Ovary (tissue), 7 donors: ENCODE measurements at regions not wholly inside any gene's neighbourhood (a gene's known extent, or its start where the extent isn't known, plus 50 kb on each side); places are given as distances from the start of the nearest gene placed in this dataset.

Experiments used
- DNase-seq, 5 donors: peaks; one replicate each; pipeline ENCODE4 v3.0.0-alpha.2; 2019 to 2020
- H3K27ac ChIP-seq, 2 donors: fragments of 200-600 bp; one replicate each; pipeline versions ENCODE4 v1.5.1 to v1.8.0; 2019 to 2022
- H3K27me3 ChIP-seq: fragments of 200-600 bp; one replicate; pipeline ENCODE4 v1.8.0; 2022
- H3K36me3 ChIP-seq: fragments of 200-600 bp; sonication (generic); one replicate; pipeline ENCODE4 v1.5.1; 2019
- H3K4me1 ChIP-seq: one replicate; pipeline ENCODE4 v1.8.1; 2013; ENCODE audit warnings: mild to moderate bottlenecking, moderate library complexity; ENCODE audit not compliant: insufficient read depth
- H3K4me3 ChIP-seq: fragments of 200-600 bp; sonication (generic); one replicate; pipeline ENCODE4 v1.5.1; 2017
- H3K9me3 ChIP-seq, 2 donors: fragments of 200-600 bp in 1 of 2; sonication (generic) in 1 of 2; one replicate each; pipeline versions ENCODE4 v1.5.1 to v1.8.1; 2013 to 2019; ENCODE audit warnings: mild to moderate bottlenecking in 1 of 2, moderate library complexity in 1 of 2
- EP300 ChIP-seq: sonication (generic); formaldehyde crosslinking; IDR thresholded peaks from one replicate; pipeline ENCODE4 v1.6.1; 2017; ENCODE audit warnings: antibody characterized with exemption
- POLR2A ChIP-seq: fragments of 450-650 bp; IDR thresholded peaks from one replicate; pipeline ENCODE4 v1.6.1; 2017; ENCODE audit warnings: antibody characterized with exemption, mild to moderate bottlenecking, moderate library complexity
- WGBS, 3 donors: extraction: QIAGEN DNeasy Blood & Tissue Kit in 1 of 3; methylation state at CpG; one replicate each; pipeline versions ENCODE4 v1.1.5 to v1.1.7; 2013 to 2017; 5-methylcytosine and 5-hydroxymethylcytosine counted together
- intact Hi-C, 4 donors: fragments of 100-400 bp; cut with DNase I; formaldehyde crosslinking; loops; one replicate each; pipeline versions ENCODE4 v1.11.0 to v1.15.1; 2022 to 2023
- TF ChIP-seq, protein P1 (sequence below), 3 donors: fragments of 450-650 bp in 2 of 3; fragments of 200-600 bp in 1 of 3; IDR thresholded peaks; one replicate each; pipeline versions ENCODE4 v1.5.1 to v1.8.0; 2016 to 2022; ENCODE audit warnings: antibody characterized with exemption in 3 of 3, mild to moderate bottlenecking in 1 of 3
- donor health status: DM: no; HTN: no; CAD: no; lungs with moderate emphysema.
- donor health status: DM: no; HTN: no; CAD: no.
- donor health status: Bipolar disorder and iron deficiency.
- donor health status: DM: no; HTN: no; CAD: no.
- donor health status: DM: yes; HTN: yes; CAD: no.

DNA sequence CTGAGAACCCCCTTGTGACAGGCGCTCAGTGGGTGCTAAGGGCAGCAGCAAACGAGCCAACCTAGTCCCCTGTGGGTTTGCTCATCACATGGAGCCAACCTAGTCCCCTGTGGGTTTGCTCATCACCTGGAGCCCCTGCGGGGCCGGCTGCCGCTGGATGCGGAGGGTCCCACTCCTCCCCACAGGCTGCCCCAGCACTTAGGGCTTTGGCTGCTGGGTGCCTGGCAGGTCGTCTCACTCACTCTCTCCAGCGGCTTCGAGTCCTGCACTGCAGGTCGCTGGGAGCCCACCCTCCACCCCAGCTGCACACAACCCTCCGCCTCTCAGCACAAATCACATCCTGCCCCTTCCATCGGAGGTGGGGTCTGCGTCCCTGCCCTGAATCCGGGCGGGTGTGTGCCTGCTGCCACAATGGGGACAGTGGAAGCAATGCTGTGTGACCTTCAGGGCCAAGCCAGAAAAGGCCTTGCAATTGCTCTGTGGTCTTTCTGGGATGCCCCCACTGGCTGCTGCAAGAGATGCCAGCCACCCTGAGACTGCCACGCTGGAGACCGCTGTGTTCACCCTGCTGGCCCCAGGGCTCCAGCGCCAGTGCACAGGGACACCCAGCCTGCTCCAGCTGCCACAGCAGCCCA, 248.1 kb upstream of the SALL3 start:
- Histone ChIP-seq H3K27me3 (no peaks in the 10 kb centered on the region), H3K36me3 (no peaks in the 10 kb centered on the region), H3K9me3 (no peaks in the 10 kb centered on the region), H3K4me3 (no peak overlapping the region), H3K27ac (no peak overlapping the region), H3K4me1 (no peaks in the 10 kb centered on the region)
- DNase-seq: no peak
- WGBS, 3 donors: 75 to 83% (median 80%) methylated on average over 15 to 18 of the region's 18 CpGs
- TF ChIP-seq, protein P1, sequence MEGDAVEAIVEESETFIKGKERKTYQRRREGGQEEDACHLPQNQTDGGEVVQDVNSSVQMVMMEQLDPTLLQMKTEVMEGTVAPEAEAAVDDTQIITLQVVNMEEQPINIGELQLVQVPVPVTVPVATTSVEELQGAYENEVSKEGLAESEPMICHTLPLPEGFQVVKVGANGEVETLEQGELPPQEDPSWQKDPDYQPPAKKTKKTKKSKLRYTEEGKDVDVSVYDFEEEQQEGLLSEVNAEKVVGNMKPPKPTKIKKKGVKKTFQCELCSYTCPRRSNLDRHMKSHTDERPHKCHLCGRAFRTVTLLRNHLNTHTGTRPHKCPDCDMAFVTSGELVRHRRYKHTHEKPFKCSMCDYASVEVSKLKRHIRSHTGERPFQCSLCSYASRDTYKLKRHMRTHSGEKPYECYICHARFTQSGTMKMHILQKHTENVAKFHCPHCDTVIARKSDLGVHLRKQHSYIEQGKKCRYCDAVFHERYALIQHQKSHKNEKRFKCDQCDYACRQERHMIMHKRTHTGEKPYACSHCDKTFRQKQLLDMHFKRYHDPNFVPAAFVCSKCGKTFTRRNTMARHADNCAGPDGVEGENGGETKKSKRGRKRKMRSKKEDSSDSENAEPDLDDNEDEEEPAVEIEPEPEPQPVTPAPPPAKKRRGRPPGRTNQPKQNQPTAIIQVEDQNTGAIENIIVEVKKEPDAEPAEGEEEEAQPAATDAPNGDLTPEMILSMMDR (IDR thresholded peaks at IDR 0.05): no peak
- TF ChIP-seq POLR2A: no peak
- intact Hi-C loops: no loop called here

DNA sequence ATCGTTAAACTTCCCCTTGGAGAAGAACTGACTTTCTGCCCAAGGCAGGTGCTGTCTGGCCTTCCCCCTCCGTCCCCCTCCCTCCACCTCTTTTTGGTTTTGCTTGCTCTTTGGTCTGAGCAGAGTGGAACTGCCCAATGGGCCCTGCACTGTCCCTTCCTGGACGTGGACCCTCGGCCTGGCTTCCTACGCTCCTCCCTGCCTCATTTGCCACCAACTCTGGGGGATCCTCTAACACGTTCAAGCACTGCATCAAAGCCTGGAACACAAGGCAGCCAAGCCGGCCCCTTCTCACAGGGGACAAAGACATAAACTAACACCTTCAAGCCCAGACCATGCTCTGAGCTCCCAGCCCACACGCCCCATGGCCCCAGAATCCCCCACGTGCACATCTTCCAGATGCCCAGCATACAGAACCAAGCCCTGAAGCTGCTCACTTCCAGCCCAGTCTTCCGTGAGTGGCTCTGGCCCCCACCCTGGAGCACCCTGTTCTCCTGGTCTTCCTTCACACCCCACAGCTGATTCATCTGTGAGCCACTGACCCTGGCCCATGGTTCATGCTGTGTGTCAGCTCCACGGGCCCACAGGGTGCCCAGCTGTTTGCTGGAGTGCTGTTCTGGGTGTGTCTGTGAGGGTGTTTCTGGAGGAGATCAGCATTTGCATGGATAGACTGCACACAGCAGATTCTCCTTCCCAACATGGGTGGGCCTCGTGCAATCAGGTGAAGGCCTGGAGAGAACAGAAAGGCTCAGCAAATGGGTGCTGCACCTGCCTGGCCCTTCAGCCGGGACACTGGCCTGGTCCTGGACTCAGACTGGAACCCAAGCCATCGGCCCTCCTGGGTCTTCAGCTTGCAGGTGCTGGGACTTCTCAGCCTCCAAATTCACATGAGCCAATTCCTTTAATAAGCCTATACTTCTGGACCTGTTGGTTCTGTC, 247.1 kb upstream of the SALL3 start:
- H3K27me3 ChIP-seq: no peaks in the 10 kb centered on the region
- H3K27ac ChIP-seq: no peak overlapping the region
- no peaks in the 10 kb centered on the region for H3K36me3 ChIP-seq
- WGBS, 3 donors: 62 to 64% (median 62%) methylated on average over 14 of the region's 14 CpGs
- intact Hi-C loops: no loop called here
- TF ChIP-seq, protein P1 (IDR thresholded peaks at IDR 0.05): no peak
- TF ChIP-seq POLR2A: no peak
- no peak for TF ChIP-seq EP300
- H3K9me3 ChIP-seq: no peaks in the 10 kb centered on the region
- DNase-seq: no peak
- no peaks in the 10 kb centered on the region for H3K4me1 ChIP-seq
- H3K4me3 ChIP-seq: no peak overlapping the region

DNA sequence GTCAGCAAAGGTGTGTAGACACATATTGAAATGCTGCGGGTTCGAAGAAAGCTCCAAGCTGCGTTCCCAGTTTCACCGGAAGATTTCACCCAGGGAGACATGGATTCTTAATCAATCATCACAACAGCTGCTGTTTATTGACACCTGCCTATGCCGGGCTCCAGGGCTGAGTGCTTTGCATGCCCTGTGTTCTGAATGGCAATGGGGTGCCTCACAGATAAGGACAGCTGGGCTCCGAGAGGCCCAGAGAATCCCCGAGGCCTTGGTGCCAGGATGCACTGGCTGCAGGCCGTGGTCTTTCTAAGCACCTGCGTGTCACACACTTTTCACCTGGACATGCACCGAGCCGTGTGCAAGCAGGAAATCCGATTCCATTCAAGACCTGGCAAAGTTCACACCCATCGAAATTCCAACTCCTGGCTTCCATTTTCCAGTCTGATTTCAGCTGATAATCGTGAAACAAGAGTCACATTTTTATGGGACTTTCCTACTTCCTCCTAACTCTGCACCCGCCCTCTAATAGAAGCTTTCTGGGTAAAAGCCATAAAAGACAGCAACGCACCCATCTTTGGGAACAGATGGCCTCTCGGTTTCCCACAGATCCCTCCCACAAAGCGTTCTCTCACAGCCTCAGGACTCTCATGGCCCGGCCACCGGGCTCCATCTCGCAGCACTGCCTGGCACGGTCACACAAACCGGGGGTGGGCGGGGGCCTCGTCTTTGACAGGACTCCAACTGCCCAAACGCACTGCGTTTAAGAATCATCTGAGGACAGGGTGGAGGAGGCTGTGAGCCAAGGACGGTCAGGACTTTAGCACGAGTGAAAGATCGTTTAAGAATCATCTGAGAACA, 245.6 kb upstream of the SALL3 start:
- intact Hi-C loops: no loop called here
- DNase-seq: no peak
- Histone ChIP-seq H3K4me3 (no peak overlapping the region), H3K36me3 (no peaks in the 10 kb centered on the region), H3K4me1 (no peaks in the 10 kb centered on the region), H3K27ac (no peak overlapping the region), H3K9me3 (no peaks in the 10 kb centered on the region), H3K27me3 (no peaks in the 10 kb centered on the region)
- WGBS, 3 donors: 67 to 73% (median 71%) methylated on average over 30 of the region's 30 CpGs
- TF ChIP-seq, protein P1 (IDR thresholded peaks at IDR 0.05): no peak
- TF ChIP-seq POLR2A (no peak), EP300 (no peak)

DNA sequence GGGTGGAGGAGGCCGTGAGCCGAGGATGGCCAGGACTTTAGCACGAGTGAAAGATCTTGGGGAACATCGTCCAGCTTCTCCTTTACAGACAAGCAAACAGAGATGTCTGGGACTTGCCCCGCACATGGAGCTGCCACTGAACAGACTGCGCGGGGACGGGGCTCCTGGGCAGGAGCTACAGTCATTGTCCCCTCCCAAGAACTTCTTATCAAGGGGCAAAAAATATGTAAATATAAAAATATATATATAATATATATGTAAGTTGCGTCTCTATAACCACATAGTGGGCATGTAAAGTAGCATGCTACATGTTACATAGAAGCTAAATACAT, 245.0 kb upstream of the SALL3 start:
- WGBS, 3 donors: 82 to 86% (median 85%) methylated on average over 9 of the region's 9 CpGs
- DNase-seq: no peak
- Histone ChIP-seq H3K9me3 (no peaks in the 10 kb centered on the region), H3K4me1 (no peaks in the 10 kb centered on the region), H3K36me3 (no peaks in the 10 kb centered on the region), H3K27ac (no peak overlapping the region), H3K4me3 (no peak overlapping the region), H3K27me3 (no peaks in the 10 kb centered on the region)
- TF ChIP-seq EP300 (no peak), POLR2A (no peak)
- intact Hi-C loops: no loop called here
